Thoracic aorta (tissue), 2 donors: ENCODE measurements at regions not wholly inside any gene's neighbourhood (a gene's known extent, or its start where the extent isn't known, plus 50 kb on each side); places are given as distances from the start of the nearest gene placed in this dataset.

Experiments
- ATAC-seq: fragments of 150-250 bp; one replicate; pipeline ENCODE4 v1.8.0; 2017; ENCODE audit warnings: low read depth; ENCODE audit not compliant: insufficient number of reproducible peaks, low FRiP score
- DNase-seq: peaks from one replicate; pipeline ENCODE4 v3.0.0-alpha.2; 2020; ENCODE audit warnings: low spot score
- H3K27ac ChIP-seq, 2 donors: fragments of 200-600 bp; sonication (generic); 1 replicate in 1 of 2; 2 replicates in 1 of 2; pipeline ENCODE4 v1.5.1; 2016; ENCODE audit warnings: mild to moderate bottlenecking in 2 of 2, moderate library complexity in 2 of 2
- H3K27me3 ChIP-seq: fragments of 200-600 bp; sonication (generic); replicated peaks from 2 replicates; pipeline ENCODE4 v1.6.0; 2016; ENCODE audit warnings: mild to moderate bottlenecking; ENCODE audit not compliant: insufficient read depth
- H3K36me3 ChIP-seq: fragments of 200-600 bp; sonication (generic); one replicate; pipeline ENCODE4 v1.5.1; 2016
- H3K4me1 ChIP-seq, 2 donors: fragments of 200-600 bp; sonication (generic); 1 replicate in 1 of 2; 2 replicates in 1 of 2; pipeline versions ENCODE4 v1.5.1 to v1.6.0; 2016; ENCODE audit warnings: low read depth in 2 of 2, mild to moderate bottlenecking in 1 of 2; ENCODE audit not compliant: control insufficient read depth in 1 of 2
- H3K4me3 ChIP-seq: fragments of 200-600 bp; sonication (generic); 2 replicates; pipeline ENCODE4 v1.5.1; 2016; ENCODE audit warnings: mild to moderate bottlenecking
- H3K9me3 ChIP-seq: fragments of 200-600 bp; sonication (generic); 2 replicates; pipeline ENCODE4 v1.5.1; 2016
- TF ChIP-seq, protein P1 (sequence below): fragments of 200-600 bp; sonication (generic); IDR thresholded peaks from one replicate; pipeline ENCODE4 v1.5.1; 2019; ENCODE audit warnings: antibody characterized with exemption

DNA sequence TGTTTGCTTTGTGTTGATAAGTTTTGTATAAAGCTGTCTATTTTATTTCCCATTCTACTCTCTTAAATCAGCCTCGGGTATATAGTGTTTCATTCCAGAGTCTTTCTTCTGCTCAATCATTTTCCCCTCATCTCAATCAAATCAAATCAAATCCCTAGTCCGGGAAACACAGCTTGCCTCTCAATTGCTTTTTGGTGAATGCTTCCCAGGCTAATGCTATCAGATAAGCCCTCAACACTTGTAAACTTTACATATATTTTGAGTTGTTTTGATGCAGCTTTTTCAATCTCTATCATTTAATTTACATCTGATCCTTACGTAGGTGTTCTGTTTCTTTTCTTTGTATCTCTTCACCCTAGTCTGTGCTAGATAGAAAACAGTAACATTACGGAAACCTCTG lies 416.7 kb upstream of the PDE3A start:
- ATAC-seq = no peak
- no peaks in the 10 kb centered on the region for H3K27me3 ChIP-seq
- DNase-seq = no peak
- H3K9me3 ChIP-seq = no peaks in the 10 kb centered on the region
- TF ChIP-seq, protein P1, sequence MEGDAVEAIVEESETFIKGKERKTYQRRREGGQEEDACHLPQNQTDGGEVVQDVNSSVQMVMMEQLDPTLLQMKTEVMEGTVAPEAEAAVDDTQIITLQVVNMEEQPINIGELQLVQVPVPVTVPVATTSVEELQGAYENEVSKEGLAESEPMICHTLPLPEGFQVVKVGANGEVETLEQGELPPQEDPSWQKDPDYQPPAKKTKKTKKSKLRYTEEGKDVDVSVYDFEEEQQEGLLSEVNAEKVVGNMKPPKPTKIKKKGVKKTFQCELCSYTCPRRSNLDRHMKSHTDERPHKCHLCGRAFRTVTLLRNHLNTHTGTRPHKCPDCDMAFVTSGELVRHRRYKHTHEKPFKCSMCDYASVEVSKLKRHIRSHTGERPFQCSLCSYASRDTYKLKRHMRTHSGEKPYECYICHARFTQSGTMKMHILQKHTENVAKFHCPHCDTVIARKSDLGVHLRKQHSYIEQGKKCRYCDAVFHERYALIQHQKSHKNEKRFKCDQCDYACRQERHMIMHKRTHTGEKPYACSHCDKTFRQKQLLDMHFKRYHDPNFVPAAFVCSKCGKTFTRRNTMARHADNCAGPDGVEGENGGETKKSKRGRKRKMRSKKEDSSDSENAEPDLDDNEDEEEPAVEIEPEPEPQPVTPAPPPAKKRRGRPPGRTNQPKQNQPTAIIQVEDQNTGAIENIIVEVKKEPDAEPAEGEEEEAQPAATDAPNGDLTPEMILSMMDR = no peak
- H3K4me1 ChIP-seq = peaks cover 3 to 8% of the 10 kb centered on the region in 2 donors
- H3K27ac ChIP-seq = no peak overlapping the region
- no peaks in the 10 kb centered on the region for H3K36me3 ChIP-seq
- no peak overlapping the region for H3K4me3 ChIP-seq

GRCh38 chr12:19953734-19954133 lies 414.6 kb upstream of the PDE3A start:
- ATAC-seq (no peak), DNase-seq (no peak)
- Histone ChIP-seq H3K9me3 (no peaks in the 10 kb centered on the region), H3K27me3 (no peaks in the 10 kb centered on the region), H3K4me3 (no peak overlapping the region), H3K27ac (no peak overlapping the region), H3K4me1 (peaks cover 0 to 8% of the 10 kb centered on the region in 2 donors), H3K36me3 (no peaks in the 10 kb centered on the region)
- TF ChIP-seq, protein P1 = no peak

DNA sequence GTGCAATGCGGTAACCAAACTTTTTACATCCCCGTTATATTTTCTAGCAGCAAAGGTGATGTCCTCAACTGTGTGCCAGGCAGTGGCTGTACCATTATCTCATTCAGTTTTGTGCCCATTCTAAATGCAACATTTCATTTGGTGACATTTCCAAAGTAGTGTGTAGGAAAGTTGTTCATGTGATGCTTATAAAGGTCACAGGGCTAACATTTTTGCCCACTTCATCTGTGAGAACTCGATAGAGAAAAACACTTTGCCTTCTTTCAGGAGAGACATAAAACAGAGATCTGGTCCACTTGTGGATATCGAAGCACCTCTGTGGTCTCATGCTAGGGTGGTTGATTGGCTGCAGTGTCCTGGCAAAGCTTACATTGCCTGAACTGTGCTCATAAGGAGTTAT lies 414.2 kb upstream of the PDE3A start:
- Histone ChIP-seq H3K27me3 (no peaks in the 10 kb centered on the region), H3K36me3 (no peaks in the 10 kb centered on the region), H3K9me3 (no peaks in the 10 kb centered on the region), H3K27ac (no peak overlapping the region), H3K4me3 (no peak overlapping the region), H3K4me1 (peaks cover 0 to 9% of the 10 kb centered on the region in 2 donors)
- TF ChIP-seq, protein P1 = no peak
- no peak for DNase-seq
- ATAC-seq = no peak

- no peak for DNase-seq
- Histone ChIP-seq H3K27me3 (no peaks in the 10 kb centered on the region), H3K9me3 (no peaks in the 10 kb centered on the region), H3K36me3 (no peaks in the 10 kb centered on the region), H3K27ac (no peak overlapping the region), H3K4me1 (peaks cover 0 to 12% of the 10 kb centered on the region in 2 donors), H3K4me3 (no peak overlapping the region)
- TF ChIP-seq, protein P1 = no peak
- ATAC-seq = no peak
Observed at GRCh38 chr12:19957308-19958125, 410.8 kb upstream of the PDE3A start.

- ATAC-seq (no peak), DNase-seq (no peak)
- H3K4me1 ChIP-seq = peaks cover 0 to 12% of the 10 kb centered on the region in 2 donors
- H3K36me3 ChIP-seq = no peaks in the 10 kb centered on the region
- no peak overlapping the region for H3K27ac ChIP-seq
- TF ChIP-seq, protein P1 = no peak
- no peak overlapping the region for H3K4me3 ChIP-seq
- no peaks in the 10 kb centered on the region for H3K9me3 ChIP-seq
- no peaks in the 10 kb centered on the region for H3K27me3 ChIP-seq
Observed at GRCh38 chr12:19958389-19958788, 409.9 kb upstream of the PDE3A start.
